GM21390 (cell line): ENCODE measurements at regions not wholly inside any gene's neighbourhood (a gene's known extent, or its start where the extent isn't known, plus 50 kb on each side); places are given as distances from the start of the nearest gene placed in this dataset.

Experiments used
- ATAC-seq: cut with Tn5 transposase; IDR thresholded peaks from one replicate; pipeline ENCODE4 v1.9.1; 2021; ENCODE audit not compliant: unreplicated experiment

DNA sequence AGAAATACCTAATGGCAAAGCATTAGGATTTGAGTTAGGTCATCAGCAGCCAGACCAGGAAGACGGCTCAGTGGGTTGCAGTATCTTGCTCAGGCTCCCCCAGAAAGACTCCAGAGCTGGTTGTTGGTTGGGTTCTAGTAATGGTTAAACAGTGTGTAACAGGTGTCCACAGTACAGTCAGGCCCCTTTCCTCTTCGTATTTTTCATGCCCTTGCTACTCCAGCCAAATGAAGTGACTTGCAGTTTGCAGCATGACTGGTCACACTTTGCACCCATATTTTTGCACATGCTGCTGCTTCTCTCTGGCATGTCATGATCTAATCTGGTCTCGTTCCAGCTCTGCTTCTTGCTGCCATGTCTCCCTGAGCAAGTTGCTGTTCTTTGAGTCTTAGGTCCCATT lies 60.6 kb upstream of the TRPC7 start:
- no peak for ATAC-seq

- ATAC-seq: peak; percentile 89
Measured at GRCh38 chr5:136424835-136425584, 59.7 kb upstream of the TRPC7 start.

- ATAC-seq: no peak
Measured at GRCh38 chr5:136423944-136424606, 58.7 kb upstream of the TRPC7 start.

DNA sequence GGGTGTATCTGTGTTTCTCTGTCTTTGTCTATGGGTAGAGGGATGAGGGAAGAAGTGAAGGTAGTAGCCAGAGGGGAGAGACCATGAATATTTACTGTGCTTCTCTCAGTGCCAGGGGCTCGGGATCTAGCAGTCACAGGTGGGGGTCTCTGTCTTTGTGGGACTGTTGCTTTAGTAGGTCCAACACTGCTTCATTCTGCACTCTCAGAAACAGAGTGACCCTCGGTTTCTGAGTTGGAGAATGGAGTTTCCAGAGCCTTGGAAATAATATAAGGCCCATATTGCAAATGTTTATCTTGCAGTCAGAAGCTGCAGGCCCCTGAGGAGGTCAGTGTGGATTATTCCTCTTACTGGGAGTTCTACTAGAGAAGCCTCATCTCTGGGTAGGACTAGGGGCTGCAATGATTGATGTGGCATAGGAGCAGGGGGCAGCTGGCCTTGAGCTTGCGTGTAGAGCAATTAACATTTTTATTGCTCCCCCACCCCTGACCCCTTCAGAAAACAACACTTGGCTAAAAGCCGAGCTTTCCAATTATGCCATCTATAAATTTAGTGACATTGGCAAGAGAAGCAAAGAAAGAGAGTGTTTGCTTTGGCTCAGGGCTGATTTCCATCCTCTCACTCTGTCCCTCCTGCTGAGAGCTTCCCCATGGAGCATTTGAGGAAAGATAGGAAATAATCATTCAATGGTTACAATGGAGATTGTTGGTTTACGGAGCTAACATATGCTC lies 55.0 kb upstream of the TRPC7 start:
- no peak for ATAC-seq

- no peak for ATAC-seq
Measured at GRCh38 chr5:136418301-136418700, 53.0 kb upstream of the TRPC7 start.
